D341Med (cell line): ENCODE measurements at regions not wholly inside any gene's neighbourhood (a gene's known extent, or its start where the extent isn't known, plus 50 kb on each side); places are given as distances from the start of the nearest gene placed in this dataset.
"Not testable (repeated sequence)": the region's sequence is repeated elsewhere in the genome, so short reads cannot be mapped to it uniquely, and the experiment has no call there.

Experiments
- DNase-seq: peaks from one replicate; pipeline ENCODE4 v3.0.0; 2012; ENCODE audit warnings: low spot score

DNA sequence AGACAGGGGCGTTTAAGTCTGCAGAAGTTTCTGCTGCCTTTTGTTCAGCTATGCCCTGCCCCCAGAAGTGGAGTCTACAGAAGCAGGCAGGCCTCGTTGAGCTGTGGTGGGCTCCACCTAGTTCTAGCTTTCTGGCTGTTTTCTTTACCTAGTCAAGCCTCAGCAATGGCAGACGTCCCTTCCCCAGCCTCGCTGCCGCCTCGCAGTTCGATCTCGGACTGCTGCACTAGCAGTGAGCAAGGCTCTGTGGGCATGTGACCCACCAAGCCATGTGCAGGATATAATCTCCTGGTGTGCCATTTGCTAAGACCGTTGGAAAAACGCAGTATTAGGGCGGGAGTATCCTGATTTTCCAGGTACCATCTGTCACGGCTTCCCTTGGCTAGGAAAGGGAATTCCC is 742.7 kb upstream of the NRXN1 start:
- not testable (repeated sequence) for DNase-seq

GRCh38 chr2:51760441-51760840 is 728.5 kb upstream of the NRXN1 start:
- no peak for DNase-seq

GRCh38 chr2:51758081-51758480 is 726.1 kb upstream of the NRXN1 start:
- no peak for DNase-seq

- DNase-seq, result no peak
Measured at GRCh38 chr2:51734115-51734514, 702.2 kb upstream of the NRXN1 start.

GRCh38 chr2:51723691-51724090 is 691.8 kb upstream of the NRXN1 start:
- no peak for DNase-seq

DNA sequence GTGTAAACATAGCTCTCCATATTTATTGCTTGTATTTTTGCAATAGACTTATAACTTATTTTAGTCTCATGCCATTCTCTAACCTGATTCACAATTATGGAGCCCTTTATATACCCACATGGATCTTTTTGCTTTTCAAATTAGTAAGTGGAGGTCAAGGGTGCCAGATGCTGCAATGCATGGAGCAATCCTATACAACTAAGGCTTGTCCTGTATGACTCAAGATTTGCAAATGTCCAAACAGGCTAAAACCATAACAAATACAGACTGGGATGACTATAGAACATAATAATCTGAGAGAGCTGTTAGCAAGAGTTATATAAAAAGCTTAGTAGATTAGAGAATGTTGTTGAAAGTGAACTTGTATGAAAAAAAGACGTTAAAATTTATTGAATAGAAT is 690.4 kb upstream of the NRXN1 start:
- DNase-seq, result no peak

- DNase-seq, result no peak
Measured at GRCh38 chr2:51720826-51721225, 688.9 kb upstream of the NRXN1 start.

DNA sequence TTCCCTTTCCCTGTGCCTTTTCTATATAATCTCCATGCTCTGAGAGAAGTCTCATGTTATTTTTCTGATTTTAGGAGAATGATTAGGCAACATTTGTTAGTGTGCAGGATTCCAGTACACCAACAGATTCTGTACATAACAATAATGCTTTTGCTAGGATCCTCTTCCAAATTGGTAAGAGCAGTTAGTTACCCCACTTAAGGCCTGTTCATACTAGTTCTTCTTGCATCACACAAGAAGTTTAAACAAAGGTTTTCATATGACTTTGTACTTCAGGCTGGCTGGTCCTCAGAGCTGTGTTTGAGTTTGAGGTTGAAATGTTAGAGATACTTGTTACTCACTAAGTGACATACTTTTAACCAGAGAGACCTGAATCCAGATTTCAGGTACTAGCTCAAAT is 686.9 kb upstream of the NRXN1 start:
- DNase-seq, result no peak

DNA sequence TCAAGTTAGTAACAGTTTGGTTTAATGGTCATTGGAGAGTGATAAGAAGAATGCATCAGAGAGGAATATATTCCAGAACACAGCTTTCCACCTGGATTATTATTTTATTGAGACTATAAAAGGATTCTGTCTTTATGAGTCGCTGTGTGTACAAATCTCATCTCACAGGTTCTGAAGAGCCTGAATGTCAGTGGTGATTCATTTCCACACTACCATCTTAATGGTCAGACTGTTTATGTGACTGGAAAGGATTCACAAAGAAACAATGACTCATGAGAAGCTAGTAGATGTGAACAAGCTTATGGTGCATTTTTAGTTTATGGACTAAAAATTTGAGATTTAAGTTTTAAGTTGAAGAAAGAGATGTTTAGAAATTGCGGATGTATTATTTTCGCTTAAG is 685.4 kb upstream of the NRXN1 start:
- no peak for DNase-seq

GRCh38 chr2:51711766-51712165 is 679.8 kb upstream of the NRXN1 start:
- no peak for DNase-seq

DNA sequence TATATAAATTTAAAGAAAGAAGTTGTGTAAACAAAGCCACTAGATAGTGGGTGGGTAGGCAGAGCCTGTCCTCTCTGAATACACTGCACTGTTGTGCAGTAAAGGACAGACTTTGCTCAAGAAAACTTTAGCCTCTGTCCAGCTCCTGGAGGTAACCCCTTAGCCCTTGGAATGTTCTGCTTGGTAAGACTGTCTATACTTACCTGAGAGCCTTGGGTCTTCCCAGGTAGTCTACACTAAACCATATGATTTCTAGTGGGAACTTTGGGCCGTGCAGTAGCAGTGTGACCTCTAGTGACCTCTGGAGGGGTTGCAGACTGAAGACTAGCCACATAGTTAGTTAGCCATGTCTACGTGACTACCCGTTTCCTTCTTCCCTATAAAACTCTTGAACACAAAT is 678.3 kb upstream of the NRXN1 start:
- peak; percentile 45 for DNase-seq

DNA sequence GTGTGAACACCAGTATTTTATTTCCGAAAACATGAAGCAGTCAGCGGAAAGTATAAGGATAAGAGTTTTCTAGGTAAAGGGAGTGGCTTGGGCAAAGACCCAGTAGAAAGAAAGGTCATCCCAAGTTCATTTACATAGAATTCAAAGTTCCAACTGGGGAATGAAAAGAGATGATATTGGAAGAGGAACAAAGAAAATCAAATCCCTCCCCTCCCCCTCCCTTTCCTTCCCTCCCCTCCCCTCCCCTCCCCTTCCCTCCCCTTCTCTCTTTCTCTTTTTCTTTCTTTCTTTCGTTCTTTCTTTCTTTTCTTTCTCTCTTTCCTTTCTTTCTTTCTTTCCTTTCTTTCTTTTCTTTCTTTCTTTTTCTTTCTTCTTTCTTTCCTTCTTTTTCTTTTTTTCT is 675.7 kb upstream of the NRXN1 start:
- DNase-seq, result no peak

- no peak for DNase-seq
Measured at GRCh38 chr2:51706220-51706619, 674.3 kb upstream of the NRXN1 start.

DNA sequence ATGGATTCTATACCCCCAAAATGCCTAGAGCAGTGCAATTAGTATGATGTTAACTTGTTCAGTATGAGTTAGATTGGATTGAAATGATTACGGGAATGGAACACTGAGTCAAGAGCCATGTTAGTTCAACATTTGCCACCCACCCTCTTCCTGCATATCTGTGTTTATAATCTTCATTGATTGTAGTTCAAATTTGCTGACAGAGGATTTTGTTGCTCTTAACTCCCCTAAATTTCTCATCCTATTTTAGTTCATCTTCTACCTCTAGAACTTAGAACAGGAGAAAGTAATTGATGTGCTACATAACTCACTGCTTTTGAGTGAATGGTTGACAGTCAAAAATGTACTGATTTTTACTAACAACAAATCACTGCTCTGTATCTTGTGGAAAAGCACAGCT is 673.5 kb upstream of the NRXN1 start:
- DNase-seq, result no peak

DNA sequence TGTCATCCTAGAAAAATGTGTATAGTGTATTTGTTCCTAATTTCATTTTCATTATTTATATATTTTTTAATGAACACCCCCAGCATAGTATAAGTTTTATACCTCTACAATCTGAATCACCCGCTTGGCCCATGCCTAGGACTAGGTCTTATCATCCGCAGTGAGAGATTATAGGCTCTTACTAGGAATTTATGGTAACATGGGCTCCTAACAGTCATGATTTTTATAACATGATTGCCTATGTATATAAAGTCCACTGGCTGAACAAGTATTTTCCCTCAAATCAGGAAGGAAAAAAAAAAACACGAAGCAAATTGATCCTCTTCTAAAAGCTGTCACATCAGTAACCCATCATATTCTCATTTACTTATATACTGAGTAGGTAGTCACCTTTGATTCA is 666.1 kb upstream of the NRXN1 start:
- DNase-seq, result no peak

- no peak for DNase-seq
Measured at GRCh38 chr2:51697095-51697494, 665.2 kb upstream of the NRXN1 start.

- no peak for DNase-seq
Measured at GRCh38 chr2:51695531-51695930, 663.6 kb upstream of the NRXN1 start.

- DNase-seq, result no peak
Measured at GRCh38 chr2:51693640-51694039, 661.7 kb upstream of the NRXN1 start.

DNA sequence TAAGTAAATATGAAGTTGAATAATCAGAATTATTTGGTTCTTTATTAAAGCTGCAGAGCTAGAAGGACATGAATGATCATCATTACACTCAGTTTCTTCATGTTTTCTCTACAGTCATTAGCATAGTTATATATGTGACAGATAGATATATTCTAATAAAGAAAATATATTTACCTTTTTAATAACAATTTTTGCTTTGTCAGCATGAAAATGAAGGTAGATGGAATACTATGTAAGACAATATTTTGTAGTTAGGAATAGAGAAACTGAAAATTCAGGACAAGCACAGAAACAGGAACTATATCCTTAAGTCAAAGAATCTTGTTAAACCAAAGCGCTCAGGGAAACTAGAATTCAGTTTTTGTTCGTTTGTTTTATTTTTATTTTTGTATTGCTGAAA is 649.9 kb upstream of the NRXN1 start:
- no peak for DNase-seq

- no peak for DNase-seq
Measured at GRCh38 chr2:51673628-51674027, 641.7 kb upstream of the NRXN1 start.

- DNase-seq, result no peak
Measured at GRCh38 chr2:51667679-51668078, 635.7 kb upstream of the NRXN1 start.

- no peak for DNase-seq
Measured at GRCh38 chr2:51662187-51662586, 630.3 kb upstream of the NRXN1 start.

GRCh38 chr2:51657849-51658248 is 625.9 kb upstream of the NRXN1 start:
- DNase-seq, result no peak

DNA sequence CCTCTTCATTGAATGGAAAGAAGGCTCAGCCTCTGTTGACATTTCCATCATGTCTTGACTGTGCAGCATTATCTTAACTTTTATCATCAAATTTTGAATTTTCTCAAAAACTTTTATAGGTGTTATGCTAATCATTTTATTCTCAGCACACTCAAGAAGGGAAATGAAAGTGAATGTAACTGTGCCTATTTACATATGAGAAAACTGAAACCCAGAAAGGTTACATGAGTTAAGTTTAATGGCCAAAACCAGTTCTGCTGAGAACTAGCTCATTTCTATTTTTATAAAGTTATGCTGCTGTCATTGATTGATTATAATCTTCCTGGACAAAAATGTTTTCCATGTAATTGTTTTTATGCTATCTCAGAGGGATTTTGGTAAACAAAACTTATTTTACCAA is 618.8 kb upstream of the NRXN1 start:
- DNase-seq, result no peak

GRCh38 chr2:51649366-51649765 is 617.4 kb upstream of the NRXN1 start:
- DNase-seq, result no peak
